Sigmoid colon (tissue), 4 donors: ENCODE measurements at regions not wholly inside any gene's neighbourhood (a gene's known extent, or its start where the extent isn't known, plus 50 kb on each side); places are given as distances from the start of the nearest gene placed in this dataset.

Source experiments
- EP300 ChIP-seq, 4 donors: sonication (generic); formaldehyde crosslinking; IDR thresholded peaks; one replicate each; pipeline ENCODE4 v1.6.1; 2017; ENCODE audit warnings: antibody characterized with exemption in 4 of 4
- TF ChIP-seq, protein P1 (sequence below), 4 experiments: fragments of 450-650 bp in 3 of 4; fragments of 200-600 bp in 1 of 4; IDR thresholded peaks; one replicate each; pipeline ENCODE4 v1.5.1; 2016 to 2019; ENCODE audit warnings: antibody characterized with exemption in 4 of 4, mild to moderate bottlenecking in 3 of 4, moderate library complexity in 2 of 4

DNA sequence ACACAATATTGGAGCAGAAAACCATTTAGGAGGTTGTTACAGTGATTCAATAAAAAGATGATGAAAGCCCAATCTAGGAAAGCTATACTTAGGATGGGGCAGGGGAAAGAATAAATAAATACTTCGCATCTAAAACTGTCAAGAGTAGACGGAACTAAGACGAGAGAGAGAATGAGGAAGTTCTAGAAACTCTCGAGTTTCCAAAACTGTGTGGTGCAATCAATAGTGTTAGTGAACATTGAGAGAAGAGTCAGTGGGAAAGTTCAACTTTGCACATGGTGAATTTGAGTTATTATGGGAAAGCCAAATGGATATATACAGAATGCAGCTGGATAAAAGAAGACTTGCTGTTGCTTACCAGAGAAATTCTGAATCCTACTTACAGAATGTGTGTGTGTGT, 133.8 kb upstream of the MEOX2 start:
- TF ChIP-seq, protein P1, sequence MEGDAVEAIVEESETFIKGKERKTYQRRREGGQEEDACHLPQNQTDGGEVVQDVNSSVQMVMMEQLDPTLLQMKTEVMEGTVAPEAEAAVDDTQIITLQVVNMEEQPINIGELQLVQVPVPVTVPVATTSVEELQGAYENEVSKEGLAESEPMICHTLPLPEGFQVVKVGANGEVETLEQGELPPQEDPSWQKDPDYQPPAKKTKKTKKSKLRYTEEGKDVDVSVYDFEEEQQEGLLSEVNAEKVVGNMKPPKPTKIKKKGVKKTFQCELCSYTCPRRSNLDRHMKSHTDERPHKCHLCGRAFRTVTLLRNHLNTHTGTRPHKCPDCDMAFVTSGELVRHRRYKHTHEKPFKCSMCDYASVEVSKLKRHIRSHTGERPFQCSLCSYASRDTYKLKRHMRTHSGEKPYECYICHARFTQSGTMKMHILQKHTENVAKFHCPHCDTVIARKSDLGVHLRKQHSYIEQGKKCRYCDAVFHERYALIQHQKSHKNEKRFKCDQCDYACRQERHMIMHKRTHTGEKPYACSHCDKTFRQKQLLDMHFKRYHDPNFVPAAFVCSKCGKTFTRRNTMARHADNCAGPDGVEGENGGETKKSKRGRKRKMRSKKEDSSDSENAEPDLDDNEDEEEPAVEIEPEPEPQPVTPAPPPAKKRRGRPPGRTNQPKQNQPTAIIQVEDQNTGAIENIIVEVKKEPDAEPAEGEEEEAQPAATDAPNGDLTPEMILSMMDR (IDR thresholded peaks at IDR 0.05) = no peak
- no peak for TF ChIP-seq EP300 (IDR thresholded peaks at IDR 0.05)
